Right lobe of liver (tissue), 6 donors: ENCODE measurements at regions not wholly inside any gene's neighbourhood (a gene's known extent, or its start where the extent isn't known, plus 50 kb on each side); places are given as distances from the start of the nearest gene placed in this dataset.

ENCODE experiments used
- ATAC-seq, 4 donors: fragments of 200-7000 bp; cut with Tn5 transposase; one replicate each; pipeline ENCODE4 v1.9.1; 2020; ENCODE audit warnings: mild to moderate bottlenecking in 4 of 4, moderate library complexity in 4 of 4
- DNase-seq, 3 donors: peaks; one replicate each; pipeline ENCODE4 v3.0.0-alpha.2; 2020
- H3K27ac ChIP-seq, 3 donors: fragments of 200-600 bp; one replicate each; pipeline ENCODE4 v1.8.0; 2022
- H3K27me3 ChIP-seq, 2 donors: fragments of 200-600 bp; one replicate each; pipeline ENCODE4 v1.8.0; 2022
- H3K36me3 ChIP-seq, 4 donors: fragments of 200-600 bp; sonication (generic) in 1 of 4; one replicate each; pipeline versions ENCODE4 v1.5.1 to v1.8.0; 2017 to 2022; ENCODE audit warnings: control low read depth in 1 of 4
- H3K4me1 ChIP-seq, 4 donors: fragments of 200-600 bp; sonication (generic) in 1 of 4; one replicate each; pipeline versions ENCODE4 v1.5.1 to v1.8.0; 2017 to 2022; ENCODE audit warnings: control low read depth in 1 of 4
- H3K4me3 ChIP-seq, 3 donors: fragments of 200-600 bp; one replicate each; pipeline ENCODE4 v1.8.0; 2022
- H3K9me3 ChIP-seq, 4 donors: fragments of 200-600 bp; sonication (generic) in 1 of 4; one replicate each; pipeline versions ENCODE4 v1.5.1 to v1.8.0; 2017 to 2022; ENCODE audit warnings: control low read depth in 1 of 4
- POLR2A ChIP-seq: fragments of 450-650 bp; IDR thresholded peaks from one replicate; pipeline ENCODE4 v1.6.1; 2017; ENCODE audit warnings: antibody characterized with exemption, mild to moderate bottlenecking
- WGBS: methylation state at CpG from one replicate; pipeline ENCODE4 v1.1.6; 2018; ENCODE audit warnings: low coverage, low lambda C conversion rate; ENCODE audit not compliant: insufficient coverage; ENCODE audit errors: missing lambda C conversion rate; 5-methylcytosine and 5-hydroxymethylcytosine counted together
- intact Hi-C, 2 donors: fragments of 100-400 bp; cut with DNase I; formaldehyde crosslinking; loops; one replicate each; pipeline versions ENCODE4 v1.11.2 to v1.14.1; 2022
- TF ChIP-seq, protein P1 (sequence below), 4 donors: fragments of 200-600 bp in 3 of 4; fragments of 450-650 bp in 1 of 4; IDR thresholded peaks; one replicate each; pipeline versions ENCODE4 v1.5.1 to v1.8.0; 2016 to 2022; ENCODE audit warnings: antibody characterized with exemption in 4 of 4, mild to moderate bottlenecking in 2 of 4
- donor health status: DM: no; HTN: yes; CAD: no.
- donor health status: DM: no; HTN: no; CAD: no.
- donor health status: DM: no; HTN: no; CAD: no.
- donor health status: DM: no; HTN: yes; CAD: no.
- donor health status: DM: no; HTN: yes; CAD: no.

DNA sequence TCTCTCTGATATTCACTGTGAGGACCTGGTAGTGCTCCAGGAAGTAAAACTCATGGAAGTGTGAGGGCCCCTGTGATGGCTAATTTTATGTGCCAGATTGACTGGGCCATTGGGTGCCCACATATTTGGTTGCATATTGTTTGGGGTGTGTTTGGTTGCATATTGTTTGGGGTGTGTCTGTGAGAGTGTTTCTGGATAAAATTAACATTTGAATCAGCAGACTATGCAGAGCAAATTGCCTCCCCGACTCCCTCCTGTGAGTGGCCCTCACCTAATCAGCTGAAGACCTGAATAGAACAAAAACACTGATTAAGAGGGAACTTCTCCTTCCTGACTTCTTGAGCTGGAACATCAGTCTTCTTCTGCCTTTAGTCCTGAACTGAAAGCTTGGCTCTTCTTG lies 173.3 kb upstream of the LINC00305 start:
- no peaks in the 10 kb centered on the region for H3K36me3 ChIP-seq
- no CpG with 5 or more reads among the region's 1 CpG for WGBS
- ATAC-seq = no peak

DNA sequence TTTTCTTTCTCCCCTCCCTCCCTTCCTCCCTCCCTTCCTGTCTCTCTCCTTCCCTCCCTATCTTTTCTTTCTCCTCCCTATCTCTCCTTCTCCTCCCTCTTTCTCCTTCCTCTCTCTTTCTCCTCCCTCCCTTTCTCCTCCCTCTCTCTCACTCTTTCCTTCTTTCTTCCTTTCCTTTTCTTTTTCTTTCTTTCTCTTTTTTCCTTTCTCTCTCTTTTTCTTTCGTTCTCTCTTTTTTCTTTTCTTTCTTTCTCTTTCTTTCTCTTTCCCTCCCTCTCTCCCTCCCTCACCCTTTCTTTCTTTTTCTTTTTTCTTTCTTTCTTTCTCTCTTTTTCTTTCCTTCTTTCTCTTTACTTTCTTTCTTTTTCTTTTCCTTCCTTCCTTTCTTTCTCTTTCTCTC lies 169.7 kb upstream of the LINC00305 start:
- H3K27ac ChIP-seq = no peak overlapping the region
- H3K9me3 ChIP-seq = no peaks in the 10 kb centered on the region
- no peaks in the 10 kb centered on the region for H3K27me3 ChIP-seq
- WGBS = 92% methylated on average over 1 of the region's 1 CpG
- no peak for DNase-seq
- intact Hi-C loops = no loop called here
- no peak overlapping the region for H3K4me3 ChIP-seq
- TF ChIP-seq, protein P1, sequence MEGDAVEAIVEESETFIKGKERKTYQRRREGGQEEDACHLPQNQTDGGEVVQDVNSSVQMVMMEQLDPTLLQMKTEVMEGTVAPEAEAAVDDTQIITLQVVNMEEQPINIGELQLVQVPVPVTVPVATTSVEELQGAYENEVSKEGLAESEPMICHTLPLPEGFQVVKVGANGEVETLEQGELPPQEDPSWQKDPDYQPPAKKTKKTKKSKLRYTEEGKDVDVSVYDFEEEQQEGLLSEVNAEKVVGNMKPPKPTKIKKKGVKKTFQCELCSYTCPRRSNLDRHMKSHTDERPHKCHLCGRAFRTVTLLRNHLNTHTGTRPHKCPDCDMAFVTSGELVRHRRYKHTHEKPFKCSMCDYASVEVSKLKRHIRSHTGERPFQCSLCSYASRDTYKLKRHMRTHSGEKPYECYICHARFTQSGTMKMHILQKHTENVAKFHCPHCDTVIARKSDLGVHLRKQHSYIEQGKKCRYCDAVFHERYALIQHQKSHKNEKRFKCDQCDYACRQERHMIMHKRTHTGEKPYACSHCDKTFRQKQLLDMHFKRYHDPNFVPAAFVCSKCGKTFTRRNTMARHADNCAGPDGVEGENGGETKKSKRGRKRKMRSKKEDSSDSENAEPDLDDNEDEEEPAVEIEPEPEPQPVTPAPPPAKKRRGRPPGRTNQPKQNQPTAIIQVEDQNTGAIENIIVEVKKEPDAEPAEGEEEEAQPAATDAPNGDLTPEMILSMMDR (IDR thresholded peaks at IDR 0.05) = no peak
- TF ChIP-seq POLR2A = no peak
- H3K36me3 ChIP-seq = no peaks in the 10 kb centered on the region
- peaks cover 0 to 8% (median 0%) of the 10 kb centered on the region in 4 donors for H3K4me1 ChIP-seq
- ATAC-seq = no peak

More for the DNA sequence above, 173.3 kb upstream of the LINC00305 start:
- Histone ChIP-seq H3K27me3 (no peaks in the 10 kb centered on the region), H3K27ac (no peak overlapping the region), H3K9me3 (no peaks in the 10 kb centered on the region), H3K4me3 (no peak overlapping the region), H3K4me1 (peaks cover 0 to 8% (median 0%) of the 10 kb centered on the region in 4 donors)
- no peak for DNase-seq
- TF ChIP-seq, protein P1 (IDR thresholded peaks at IDR 0.05) = no peak
- no peak for TF ChIP-seq POLR2A
- intact Hi-C loops = no loop called here

DNA sequence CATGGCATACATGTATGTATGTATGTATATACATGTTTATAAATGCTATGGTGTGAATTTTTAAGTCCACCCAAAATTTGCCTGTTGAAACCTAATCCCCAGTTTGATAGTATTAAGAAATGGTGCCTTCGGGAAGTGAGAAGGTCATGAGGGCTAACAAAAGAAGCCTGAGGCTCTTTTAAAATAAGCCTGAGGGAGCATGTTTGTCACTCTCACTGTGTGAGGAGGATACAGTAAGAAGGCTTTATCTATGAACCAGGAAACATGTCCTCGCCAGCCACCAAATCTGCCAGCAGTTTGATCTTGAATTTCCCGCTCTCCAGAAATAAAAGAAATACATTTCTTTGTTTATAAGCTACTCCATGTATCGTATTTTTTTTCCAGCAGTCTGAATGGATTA lies 163.0 kb upstream of the LINC00305 start:
- TF ChIP-seq, protein P1 (IDR thresholded peaks at IDR 0.05) = no peak
- TF ChIP-seq POLR2A = no peak
- Histone ChIP-seq H3K4me1 (no peaks in the 10 kb centered on the region), H3K27ac (no peak overlapping the region), H3K27me3 (no peaks in the 10 kb centered on the region), H3K36me3 (no peaks in the 10 kb centered on the region), H3K9me3 (no peaks in the 10 kb centered on the region), H3K4me3 (no peak overlapping the region)
- 50% methylated on average over 4 of the region's 4 CpGs for WGBS
- ATAC-seq (peak in 2 of 4 donors; percentile 36 to 63), DNase-seq (no peak)
- intact Hi-C loops = no loop called here

DNA sequence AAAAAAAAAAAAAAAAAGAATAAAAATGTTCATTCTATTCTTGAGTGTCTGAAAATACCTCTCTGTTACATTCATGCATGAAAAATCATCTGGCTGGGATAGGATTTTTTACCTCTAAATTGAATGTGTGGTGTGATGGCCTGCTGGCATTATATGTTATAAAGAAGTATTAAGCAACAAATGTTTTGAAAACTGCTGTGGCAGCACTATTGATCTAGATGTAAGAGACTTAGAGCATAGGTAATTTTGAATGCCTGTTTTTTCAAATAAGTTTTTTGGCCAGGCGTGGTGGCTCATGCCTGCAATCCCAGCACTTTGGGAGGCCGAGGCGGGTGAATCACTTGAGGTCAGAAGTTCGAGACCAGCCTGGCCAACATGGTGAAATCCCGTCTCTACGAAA lies 147.0 kb upstream of the LINC00305 start:
- Histone ChIP-seq H3K27me3 (no peaks in the 10 kb centered on the region), H3K36me3 (no peaks in the 10 kb centered on the region), H3K4me1 (peaks cover 0 to 4% (median 0%) of the 10 kb centered on the region in 4 donors), H3K9me3 (no peaks in the 10 kb centered on the region), H3K27ac (no peak overlapping the region), H3K4me3 (no peak overlapping the region)
- DNase-seq (no peak), ATAC-seq (peak in 3 of 4 donors; percentile 48 to 79 (median 76))
- WGBS = 28% methylated on average over 5 of the region's 6 CpGs
- TF ChIP-seq, protein P1 (IDR thresholded peaks at IDR 0.05) = no peak
- TF ChIP-seq POLR2A = no peak
- intact Hi-C loops = no loop called here

DNA sequence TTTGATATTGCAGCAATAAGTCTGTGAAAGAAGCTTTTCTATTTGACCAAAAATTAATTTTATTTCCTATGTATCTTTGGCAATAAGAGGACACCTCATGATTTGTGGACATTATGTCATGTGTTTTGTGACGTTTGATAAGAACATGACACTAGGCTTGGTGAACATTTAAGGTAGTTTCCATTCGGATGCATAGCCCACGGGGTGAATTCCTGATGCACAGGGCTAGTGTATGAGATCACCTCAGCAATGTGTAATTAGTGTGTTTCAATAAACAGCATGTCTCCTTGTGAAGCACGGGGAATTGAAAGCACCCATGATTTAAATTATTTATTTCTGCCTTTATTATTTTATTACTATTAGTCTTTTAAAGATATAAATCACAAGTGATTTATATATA lies 146.1 kb upstream of the LINC00305 start:
- no peaks in the 10 kb centered on the region for H3K27me3 ChIP-seq
- no peak overlapping the region for H3K4me3 ChIP-seq
- H3K27ac ChIP-seq = no peak overlapping the region
- TF ChIP-seq, protein P1 (IDR thresholded peaks at IDR 0.05) = no peak
- TF ChIP-seq POLR2A = no peak
- 71% methylated on average over 4 of the region's 4 CpGs for WGBS
- intact Hi-C loops = no loop called here
- peaks cover 0 to 4% (median 0%) of the 10 kb centered on the region in 4 donors for H3K4me1 ChIP-seq
- H3K36me3 ChIP-seq = no peaks in the 10 kb centered on the region
- no peaks in the 10 kb centered on the region for H3K9me3 ChIP-seq
- DNase-seq (no peak), ATAC-seq (no peak)
